Lower lobe of right lung (tissue), 2 donors: ENCODE measurements at regions not wholly inside any gene's neighbourhood (a gene's known extent, or its start where the extent isn't known, plus 50 kb on each side); places are given as distances from the start of the nearest gene placed in this dataset.
"Not testable (repeated sequence)": the region's sequence is repeated elsewhere in the genome, so short reads cannot be mapped to it uniquely, and the experiment has no call there.

Experiments used
- ATAC-seq, 2 donors: fragments of 200-7000 bp; cut with Tn5 transposase; one replicate each; pipeline ENCODE4 v1.9.1; 2020 to 2022; ENCODE audit warnings: mild to moderate bottlenecking in 2 of 2, moderate library complexity in 2 of 2
- DNase-seq: peaks from one replicate; pipeline ENCODE4 v3.0.0-alpha.2; 2020
- H3K27ac ChIP-seq: fragments of 200-600 bp; one replicate; pipeline ENCODE4 v1.8.0; 2022
- H3K27me3 ChIP-seq: fragments of 200-600 bp; one replicate; pipeline ENCODE4 v1.8.0; 2022; ENCODE audit warnings: low read depth
- H3K36me3 ChIP-seq: fragments of 200-600 bp; one replicate; pipeline ENCODE4 v1.8.0; 2022; ENCODE audit warnings: mild to moderate bottlenecking
- H3K4me1 ChIP-seq: fragments of 200-600 bp; one replicate; pipeline ENCODE4 v1.8.0; 2022
- H3K4me3 ChIP-seq: fragments of 200-600 bp; one replicate; pipeline ENCODE4 v1.8.0; 2022; ENCODE audit warnings: mild to moderate bottlenecking
- H3K9me3 ChIP-seq: fragments of 200-600 bp; one replicate; pipeline ENCODE4 v1.8.0; 2022
- intact Hi-C: fragments of 100-400 bp; cut with DNase I; formaldehyde crosslinking; loops from one replicate; pipeline ENCODE4 v1.11.0; 2022
- TF ChIP-seq, protein P1 (sequence below): fragments of 200-600 bp; IDR thresholded peaks from one replicate; pipeline ENCODE4 v1.8.0; 2022; ENCODE audit warnings: antibody characterized with exemption, mild to moderate bottlenecking
- donor health status: DM: no; HTN: yes; CAD: no; lungs with severe emphysema.

DNA sequence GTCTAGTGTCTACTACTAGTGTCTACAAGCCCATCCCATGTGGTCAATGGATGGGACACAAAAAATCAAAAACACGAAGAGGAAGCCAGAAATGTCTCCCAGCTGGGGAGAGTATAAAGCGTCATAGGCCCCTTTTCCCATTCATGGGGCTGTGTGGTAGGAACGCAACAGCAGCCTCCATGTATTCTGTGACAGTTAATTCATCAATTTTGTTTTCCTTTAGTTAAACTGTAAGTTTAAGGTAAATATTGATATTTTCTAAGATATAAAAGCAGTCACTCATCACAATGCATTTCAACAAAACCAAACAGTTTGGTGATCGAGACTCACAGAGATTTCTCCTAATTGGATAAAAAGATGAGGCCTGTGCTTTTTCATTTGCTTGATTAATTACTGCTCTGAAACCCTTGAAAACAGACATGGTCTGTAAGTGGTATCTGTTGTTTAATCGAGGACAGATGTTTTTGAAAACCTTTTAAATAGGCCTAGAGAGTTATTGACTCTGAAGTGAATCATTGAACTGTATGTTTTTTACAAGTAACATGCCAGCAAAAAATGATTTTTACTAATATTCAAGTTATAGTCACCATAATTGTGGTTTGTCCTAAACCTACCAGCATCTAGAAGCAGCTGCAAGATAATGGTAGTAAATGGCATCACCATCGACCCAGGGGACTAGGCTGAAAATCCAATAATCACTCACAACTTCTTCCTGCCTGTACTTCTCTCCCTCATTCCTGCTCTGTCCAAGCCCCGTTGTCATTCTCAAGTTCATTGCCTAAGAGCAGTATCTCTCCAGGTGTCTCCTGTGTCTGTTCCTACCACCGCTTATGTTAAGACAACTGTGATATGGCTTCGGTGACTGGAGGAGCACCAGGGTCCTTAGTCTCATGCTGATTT is 87.7 kb upstream of the SHISA3 start:
- no peak for DNase-seq
- intact Hi-C loops, result no loop called here
- TF ChIP-seq, protein P1, sequence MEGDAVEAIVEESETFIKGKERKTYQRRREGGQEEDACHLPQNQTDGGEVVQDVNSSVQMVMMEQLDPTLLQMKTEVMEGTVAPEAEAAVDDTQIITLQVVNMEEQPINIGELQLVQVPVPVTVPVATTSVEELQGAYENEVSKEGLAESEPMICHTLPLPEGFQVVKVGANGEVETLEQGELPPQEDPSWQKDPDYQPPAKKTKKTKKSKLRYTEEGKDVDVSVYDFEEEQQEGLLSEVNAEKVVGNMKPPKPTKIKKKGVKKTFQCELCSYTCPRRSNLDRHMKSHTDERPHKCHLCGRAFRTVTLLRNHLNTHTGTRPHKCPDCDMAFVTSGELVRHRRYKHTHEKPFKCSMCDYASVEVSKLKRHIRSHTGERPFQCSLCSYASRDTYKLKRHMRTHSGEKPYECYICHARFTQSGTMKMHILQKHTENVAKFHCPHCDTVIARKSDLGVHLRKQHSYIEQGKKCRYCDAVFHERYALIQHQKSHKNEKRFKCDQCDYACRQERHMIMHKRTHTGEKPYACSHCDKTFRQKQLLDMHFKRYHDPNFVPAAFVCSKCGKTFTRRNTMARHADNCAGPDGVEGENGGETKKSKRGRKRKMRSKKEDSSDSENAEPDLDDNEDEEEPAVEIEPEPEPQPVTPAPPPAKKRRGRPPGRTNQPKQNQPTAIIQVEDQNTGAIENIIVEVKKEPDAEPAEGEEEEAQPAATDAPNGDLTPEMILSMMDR, result no peak

GRCh38 chr4:42310358-42310757 is 86.9 kb upstream of the SHISA3 start:
- ATAC-seq (no peak), DNase-seq (no peak)
- intact Hi-C loops, result no loop called here
- H3K9me3 ChIP-seq, result no peaks in the 10 kb centered on the region
- H3K27me3 ChIP-seq, result no peaks in the 10 kb centered on the region
- TF ChIP-seq, protein P1, result no peak
- H3K27ac ChIP-seq, result no peak overlapping the region
- H3K4me1 ChIP-seq, result no peaks in the 10 kb centered on the region
- no peak overlapping the region for H3K4me3 ChIP-seq
- no peaks in the 10 kb centered on the region for H3K36me3 ChIP-seq

More for the DNA sequence above, 87.7 kb upstream of the SHISA3 start:
- H3K4me1 ChIP-seq, result no peaks in the 10 kb centered on the region
- H3K36me3 ChIP-seq, result no peaks in the 10 kb centered on the region
- ATAC-seq, result no peak
- H3K4me3 ChIP-seq, result no peak overlapping the region
- no peaks in the 10 kb centered on the region for H3K27me3 ChIP-seq
- no peak overlapping the region for H3K27ac ChIP-seq
- H3K9me3 ChIP-seq, result no peaks in the 10 kb centered on the region

DNA sequence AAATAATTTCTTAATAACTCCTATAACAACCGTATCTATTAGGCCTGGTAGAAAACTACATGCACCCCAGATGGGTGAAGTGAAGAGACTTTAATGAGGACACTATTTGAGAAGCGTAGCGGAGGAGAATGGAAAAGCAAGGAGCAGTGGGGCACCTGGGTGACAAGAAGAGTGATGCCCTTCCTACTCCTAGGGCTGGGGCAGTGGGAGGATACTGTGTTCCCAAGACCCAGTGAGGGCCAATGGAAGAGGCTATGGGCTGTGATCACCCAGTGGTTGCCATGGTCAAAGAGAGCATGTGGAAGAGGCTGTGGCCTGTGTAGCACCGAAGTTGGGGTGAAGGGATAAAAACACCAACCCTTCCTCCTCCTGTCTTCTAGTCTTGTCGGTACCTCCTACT is 86.5 kb upstream of the SHISA3 start:
- ATAC-seq, result peak in 1 of 2 donors; percentile 32
- TF ChIP-seq, protein P1, result no peak

GRCh38 chr4:42311591-42311990 is 85.7 kb upstream of the SHISA3 start:
- Histone ChIP-seq H3K36me3 (no peaks in the 10 kb centered on the region), H3K4me1 (no peaks in the 10 kb centered on the region), H3K9me3 (no peaks in the 10 kb centered on the region), H3K27me3 (no peaks in the 10 kb centered on the region), H3K27ac (no peak overlapping the region), H3K4me3 (no peak overlapping the region)
- DNase-seq (no peak), ATAC-seq (no peak)
- TF ChIP-seq, protein P1, result no peak
- intact Hi-C loops, result no loop called here

More for the DNA sequence above, 86.5 kb upstream of the SHISA3 start:
- DNase-seq, result no peak
- no peak overlapping the region for H3K4me3 ChIP-seq
- intact Hi-C loops, result no loop called here
- no peak overlapping the region for H3K27ac ChIP-seq
- H3K36me3 ChIP-seq, result no peaks in the 10 kb centered on the region
- no peaks in the 10 kb centered on the region for H3K4me1 ChIP-seq
- no peaks in the 10 kb centered on the region for H3K9me3 ChIP-seq
- H3K27me3 ChIP-seq, result no peaks in the 10 kb centered on the region

GRCh38 chr4:42313420-42313819 is 83.9 kb upstream of the SHISA3 start:
- ATAC-seq, DNase-seq, H3K4me3 ChIP-seq, intact Hi-C loops, H3K4me1 ChIP-seq, H3K9me3 ChIP-seq, H3K27ac ChIP-seq, H3K27me3 ChIP-seq, H3K36me3 ChIP-seq: not testable (repeated sequence)

GRCh38 chr4:42313872-42314271 is 83.4 kb upstream of the SHISA3 start:
- H3K4me1 ChIP-seq, result no peaks in the 10 kb centered on the region
- H3K27ac ChIP-seq, result no peak overlapping the region
- TF ChIP-seq, protein P1, result no peak
- H3K36me3 ChIP-seq, result no peaks in the 10 kb centered on the region
- DNase-seq, result no peak
- no peak for ATAC-seq
- H3K27me3 ChIP-seq, result no peaks in the 10 kb centered on the region
- intact Hi-C loops, result no loop called here
- H3K4me3 ChIP-seq, result no peak overlapping the region
- H3K9me3 ChIP-seq, result no peaks in the 10 kb centered on the region
